ENCODE measurements at regions not wholly inside any gene's neighbourhood (a gene's known extent, or its start where the extent isn't known, plus 50 kb on each side); places are given as distances from the start of the nearest gene placed in this dataset.

DNA sequence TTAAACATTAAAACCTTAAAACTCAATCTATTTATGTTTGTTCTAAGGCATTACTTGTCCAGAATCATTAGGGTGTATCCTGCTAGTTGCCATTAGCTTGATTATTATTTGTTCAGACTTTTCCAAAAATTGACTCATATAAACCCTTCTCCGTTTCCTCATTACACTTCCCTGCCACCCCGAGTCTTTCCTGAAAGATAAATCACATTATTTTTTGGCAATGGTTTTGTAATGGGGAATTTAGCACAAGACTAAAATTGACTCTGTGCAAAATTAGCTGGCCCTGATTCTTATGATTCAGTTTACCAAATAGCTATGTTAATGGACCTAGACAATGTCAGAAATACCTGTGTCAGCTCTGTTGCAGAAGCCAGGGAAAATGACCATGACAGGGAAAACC, 112.2 kb upstream of the NT5C1B start:
- DNase-seq = no peak

DNA sequence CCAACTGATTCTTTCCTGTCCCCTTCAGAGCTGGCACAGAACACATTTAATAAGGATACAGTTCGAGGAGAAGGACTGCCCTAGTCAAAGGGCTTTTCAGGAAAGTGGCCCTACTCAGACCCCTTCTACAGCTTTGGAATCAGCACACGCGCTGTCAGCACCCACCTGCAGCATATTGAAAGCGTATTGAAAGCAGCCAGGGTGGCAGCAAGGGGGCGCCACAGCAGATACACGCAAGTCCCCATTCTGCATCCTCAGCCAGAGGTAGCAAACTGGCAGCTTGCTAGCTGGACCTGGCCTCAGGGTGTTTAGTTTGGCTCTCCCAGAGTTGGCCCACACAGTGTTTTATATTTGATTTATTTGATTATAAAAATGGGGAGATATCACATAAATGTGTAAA, 101.0 kb upstream of the NT5C1B start:
- no peak for DNase-seq

DNA sequence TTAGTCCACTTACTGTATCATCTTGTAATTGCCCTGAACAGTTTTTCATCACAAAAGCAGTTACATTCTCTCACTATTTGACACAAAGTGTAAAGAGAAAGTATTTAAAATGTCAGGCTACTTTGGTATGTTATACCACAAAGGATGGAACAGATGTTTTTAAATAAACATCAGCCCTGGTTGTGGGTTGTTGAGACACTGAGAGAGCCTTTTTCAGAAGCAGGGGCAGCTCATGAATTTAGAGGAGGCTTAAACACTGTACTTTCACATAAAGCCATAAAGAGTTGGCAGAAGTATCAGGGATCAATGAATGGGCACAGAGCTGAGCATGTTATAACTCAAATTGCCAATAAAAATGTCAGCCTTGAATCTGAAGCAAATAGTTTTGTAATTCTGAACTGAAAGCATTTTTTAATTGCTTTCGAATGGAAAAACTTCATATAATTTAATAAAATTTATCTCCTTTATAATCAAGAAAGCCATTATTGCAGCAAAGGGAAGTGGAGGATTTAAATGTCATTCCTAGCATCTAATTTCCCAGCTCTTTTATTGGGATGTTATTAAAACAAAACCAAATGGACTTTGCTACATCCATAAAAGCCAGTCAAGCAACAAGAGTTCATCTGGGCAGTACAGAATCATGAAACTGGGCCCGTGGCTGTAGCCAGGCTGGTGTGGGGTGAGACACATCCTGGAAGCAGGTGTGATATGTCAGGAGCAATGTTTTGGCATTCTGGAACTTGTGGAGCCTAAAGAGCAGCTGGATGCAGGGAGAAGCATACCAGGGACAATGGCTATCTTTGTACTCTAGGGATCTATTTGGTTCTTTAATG, 95.1 kb upstream of the NT5C1B start:
- DNase-seq = no peak

DNA sequence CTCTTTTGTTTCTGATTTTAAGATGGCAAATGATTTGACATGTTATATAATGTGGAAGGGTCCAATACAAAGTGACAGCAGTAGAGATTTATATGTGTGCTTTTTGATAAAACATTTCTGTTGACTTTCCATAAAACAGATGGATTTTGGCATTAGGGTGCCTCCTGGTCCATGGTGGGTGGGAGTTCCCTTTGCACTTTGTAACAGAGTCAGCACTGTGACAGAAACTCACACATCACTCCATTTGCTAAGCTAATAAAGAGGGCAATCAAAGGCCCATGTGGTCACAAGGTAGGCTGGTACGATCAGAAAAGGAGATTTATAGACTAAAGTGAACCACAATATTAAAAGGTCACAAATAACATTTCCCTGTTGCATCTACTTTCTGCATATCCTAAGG, 93.3 kb upstream of the NT5C1B start:
- no peak for DNase-seq

DNA sequence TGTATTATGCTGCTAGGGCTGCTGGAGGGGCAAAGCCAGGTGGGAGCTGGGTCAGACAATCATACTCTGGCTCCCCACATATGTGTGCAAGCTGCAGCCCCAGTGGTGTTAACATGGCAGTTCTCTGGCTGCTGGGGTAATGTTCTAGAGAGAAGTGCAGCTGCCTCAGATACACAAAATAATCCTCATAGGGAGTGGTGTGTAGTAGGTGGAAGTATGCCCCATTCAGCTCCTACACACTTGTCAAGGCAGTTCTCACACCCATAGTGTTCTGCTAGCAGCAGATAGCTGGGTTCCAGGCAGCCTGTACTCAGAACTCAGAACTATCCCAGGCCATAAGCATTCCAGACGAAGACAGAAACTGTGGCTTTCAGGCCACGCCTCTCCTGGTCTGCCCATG, 87.9 kb upstream of the NT5C1B start:
- DNase-seq = no peak

DNA sequence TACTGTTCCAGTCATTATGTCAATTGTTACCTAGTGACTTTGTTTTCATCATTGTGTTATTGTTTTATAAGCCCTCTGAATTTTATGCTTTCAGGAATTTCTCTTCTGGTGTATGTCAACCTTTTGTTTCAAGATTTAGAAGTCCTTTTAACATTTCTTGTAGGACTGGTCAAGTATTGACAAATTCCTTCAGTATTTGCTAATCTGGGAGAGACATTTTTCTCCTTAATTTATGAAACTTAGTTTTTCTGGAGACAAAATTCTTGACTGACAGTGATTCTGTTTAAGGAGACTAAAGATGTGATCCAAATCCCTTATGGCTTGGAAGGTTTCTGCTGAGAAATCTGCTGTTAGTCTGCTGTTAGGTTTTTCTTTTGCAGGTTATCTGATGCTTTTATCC, 84.9 kb upstream of the NT5C1B start:
- no peak for DNase-seq

DNA sequence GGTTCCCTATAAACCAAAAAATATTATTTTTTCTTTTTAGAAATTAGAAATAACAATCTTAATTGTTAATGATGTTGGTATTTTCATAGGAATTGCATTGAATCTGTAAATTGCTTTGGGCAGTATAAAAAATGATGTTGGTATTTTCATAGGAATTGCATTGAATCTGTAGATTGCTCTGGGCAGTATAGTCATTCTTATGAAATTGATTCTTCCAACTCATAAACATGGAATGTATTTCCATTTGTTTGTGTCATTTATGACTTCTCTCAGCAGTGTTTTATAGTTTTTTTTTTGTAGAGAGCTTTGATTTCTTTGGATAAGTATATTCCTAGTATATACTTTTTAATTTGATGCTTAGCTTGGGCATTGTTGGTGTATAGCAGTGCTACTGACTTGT, 82.0 kb upstream of the NT5C1B start:
- DNase-seq = no peak

DNA sequence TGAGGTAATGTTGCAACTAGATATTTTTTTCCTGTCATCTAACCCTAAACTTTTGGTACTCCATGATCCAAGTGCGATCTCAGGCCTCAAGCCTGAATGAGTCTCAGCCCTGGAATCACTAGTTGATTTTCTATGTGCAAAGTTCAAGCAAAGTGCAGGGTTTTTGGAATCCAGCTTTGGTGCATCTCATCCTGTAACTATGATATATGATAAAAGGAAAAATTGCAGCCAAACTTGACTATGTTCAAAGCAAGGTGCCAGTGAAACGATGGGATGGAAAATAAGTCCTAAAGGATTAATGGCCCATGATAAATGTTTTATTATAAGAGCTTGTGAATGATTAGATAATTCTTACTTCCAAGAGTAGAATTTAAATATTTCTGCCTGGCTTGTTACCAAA, 78.9 kb upstream of the NT5C1B start:
- DNase-seq = no peak

DNA sequence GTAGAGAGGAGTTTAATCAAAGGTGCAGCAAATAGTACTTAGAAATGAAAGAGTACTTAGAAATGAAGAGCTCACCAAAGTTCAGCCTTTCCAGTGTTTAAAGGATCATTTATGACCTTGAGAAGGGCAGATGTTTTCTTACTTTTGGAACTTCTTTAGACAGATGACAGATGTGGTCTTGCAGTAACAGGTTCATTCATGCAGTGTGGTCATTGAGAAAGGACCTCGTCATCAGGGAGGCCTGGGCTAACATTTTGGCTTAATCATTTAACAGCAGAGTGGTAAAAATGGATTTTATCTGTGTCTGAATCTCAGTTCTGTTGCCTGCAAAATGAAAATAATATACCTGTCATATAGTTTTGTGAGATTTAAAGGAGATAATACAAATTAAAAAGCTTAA, 75.1 kb upstream of the NT5C1B start:
- no peak for DNase-seq

DNA sequence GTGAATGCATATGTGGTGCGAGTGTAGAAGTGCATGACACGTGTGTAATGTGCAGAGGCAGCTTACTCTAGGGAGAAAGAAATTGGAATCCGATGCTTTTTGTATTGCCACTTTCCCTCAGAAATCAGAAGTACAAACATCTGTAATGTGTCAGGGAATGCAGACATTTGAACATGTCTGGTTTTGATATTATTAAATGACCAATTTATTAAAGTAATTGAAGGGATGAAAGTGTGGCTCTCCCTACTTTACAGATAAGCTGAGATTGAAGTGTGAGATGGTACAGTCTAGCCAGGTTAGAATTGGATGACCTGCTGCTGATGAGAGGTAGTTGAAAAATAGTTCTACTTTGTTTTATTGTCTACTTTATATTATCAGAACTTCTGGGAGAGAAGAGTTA, 74.5 kb upstream of the NT5C1B start:
- no peak for DNase-seq

DNA sequence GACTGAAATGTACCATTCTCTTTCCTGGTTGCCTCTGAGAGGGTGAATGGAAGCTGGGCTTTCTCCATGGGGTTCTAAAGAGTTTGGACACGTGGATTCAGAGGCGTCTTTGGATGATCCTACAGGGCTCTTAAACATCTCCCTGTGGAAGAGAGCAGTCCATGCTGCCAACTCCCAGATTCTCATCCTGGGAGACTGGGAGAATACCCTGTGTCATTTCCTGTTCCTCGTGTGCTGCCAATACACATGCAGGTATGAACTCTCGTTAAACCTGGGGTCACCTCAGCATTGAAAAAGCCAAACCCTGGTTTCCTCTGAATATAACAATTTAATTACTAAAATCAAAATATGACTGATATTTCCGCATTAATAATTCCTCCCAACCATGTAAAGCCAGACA, 73.3 kb upstream of the NT5C1B start:
- DNase-seq = no peak

DNA sequence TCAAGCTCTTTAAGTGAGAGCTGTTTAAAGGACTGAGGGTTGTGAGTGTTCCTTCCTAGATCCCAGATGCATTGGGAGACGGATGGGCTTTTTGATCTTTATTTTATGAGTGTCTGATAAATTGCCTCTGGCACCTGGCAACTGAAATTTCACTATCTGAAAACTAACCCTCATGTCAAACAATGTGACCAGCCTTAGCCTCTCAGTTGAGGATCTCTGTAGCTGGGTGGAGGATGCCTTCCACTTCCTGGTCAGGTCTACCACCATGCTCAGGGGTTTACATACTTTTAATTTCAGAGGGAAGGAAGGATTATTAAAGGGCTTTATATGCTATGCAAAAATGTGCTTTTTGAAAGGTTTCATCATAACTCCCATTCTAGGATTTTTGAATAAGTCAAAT, 70.5 kb upstream of the NT5C1B start:
- DNase-seq = no peak

DNA sequence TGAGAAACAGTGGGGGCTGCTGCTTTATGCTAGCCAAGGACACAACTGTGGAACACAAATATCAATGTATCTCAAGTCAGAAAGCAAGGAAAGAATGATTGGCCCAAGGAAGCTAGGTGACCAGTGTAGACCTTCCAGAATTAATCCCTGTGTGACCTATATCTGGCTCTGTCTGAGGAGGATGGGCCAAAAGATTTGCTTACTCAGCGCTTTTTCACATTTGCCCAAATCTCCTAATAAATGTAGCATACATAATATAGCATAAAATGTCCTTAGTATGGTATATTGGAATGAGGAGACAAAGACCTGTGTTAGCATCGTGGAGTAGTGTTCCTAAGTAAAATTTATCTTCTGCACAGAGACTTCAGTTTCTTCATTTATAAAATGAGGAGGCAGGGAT, 66.7 kb upstream of the NT5C1B start:
- DNase-seq = no peak

DNA sequence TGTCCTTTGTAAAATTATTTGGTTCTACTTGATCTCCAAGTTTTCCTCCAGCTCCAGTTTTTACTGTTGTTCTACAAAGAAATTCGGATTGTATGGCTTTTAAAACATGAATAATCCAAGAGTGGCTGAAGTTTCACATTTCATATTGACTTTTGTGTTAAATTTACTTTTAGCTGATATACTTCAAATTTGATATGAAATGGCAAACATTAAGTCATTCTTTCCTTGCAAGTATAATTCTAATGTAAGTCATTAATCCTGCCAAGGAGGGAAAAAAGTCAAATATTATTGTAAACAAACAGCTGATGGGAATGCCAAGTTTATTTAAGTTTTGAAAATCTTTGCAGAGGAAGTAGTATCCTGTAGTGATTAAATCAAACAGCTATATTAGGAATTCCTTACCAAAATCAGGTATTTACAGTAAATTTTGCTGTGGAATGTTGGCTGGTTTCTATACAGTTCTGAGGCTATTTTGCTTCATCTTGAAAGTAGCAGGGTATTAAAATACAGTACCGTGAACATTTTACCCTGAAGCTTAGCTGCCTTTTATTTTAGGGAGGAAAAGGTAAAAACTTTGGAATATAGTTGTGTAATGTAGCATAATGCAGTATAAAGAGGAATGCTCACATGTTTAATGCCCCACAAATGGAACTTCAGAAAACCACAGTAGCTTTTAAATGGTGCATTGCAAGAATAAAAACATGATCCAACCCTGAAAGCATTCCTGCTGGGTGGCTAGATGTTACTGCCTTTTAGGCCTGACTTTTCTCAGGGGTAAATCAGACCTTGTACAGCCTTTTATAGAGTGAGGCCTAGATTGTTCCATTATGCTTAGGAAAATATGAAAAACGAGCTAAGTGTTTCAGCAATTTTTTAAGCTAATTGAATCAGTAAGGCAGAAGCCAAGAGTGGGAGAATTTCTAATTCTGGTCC, 62.7 kb upstream of the NT5C1B start:
- DNase-seq = no peak

DNA sequence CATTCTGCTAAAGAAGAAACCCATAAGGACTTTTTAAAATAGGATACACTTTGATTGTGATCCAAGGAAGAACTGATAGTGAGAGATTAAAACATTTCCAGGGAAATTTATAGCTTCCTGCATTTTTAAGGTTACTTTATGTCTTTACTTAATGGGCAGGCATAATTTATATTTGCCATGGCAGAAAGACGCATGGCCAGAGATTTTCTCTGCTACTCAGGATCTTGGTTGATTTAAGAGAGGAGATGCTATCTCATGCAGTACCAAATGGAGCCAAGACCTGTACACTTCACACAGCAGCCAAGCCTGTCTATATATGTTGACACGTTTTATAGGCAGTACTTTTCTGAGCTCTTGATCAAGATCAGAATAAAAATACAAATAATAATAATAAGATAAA, 60.9 kb upstream of the NT5C1B start:
- DNase-seq = no peak

DNA sequence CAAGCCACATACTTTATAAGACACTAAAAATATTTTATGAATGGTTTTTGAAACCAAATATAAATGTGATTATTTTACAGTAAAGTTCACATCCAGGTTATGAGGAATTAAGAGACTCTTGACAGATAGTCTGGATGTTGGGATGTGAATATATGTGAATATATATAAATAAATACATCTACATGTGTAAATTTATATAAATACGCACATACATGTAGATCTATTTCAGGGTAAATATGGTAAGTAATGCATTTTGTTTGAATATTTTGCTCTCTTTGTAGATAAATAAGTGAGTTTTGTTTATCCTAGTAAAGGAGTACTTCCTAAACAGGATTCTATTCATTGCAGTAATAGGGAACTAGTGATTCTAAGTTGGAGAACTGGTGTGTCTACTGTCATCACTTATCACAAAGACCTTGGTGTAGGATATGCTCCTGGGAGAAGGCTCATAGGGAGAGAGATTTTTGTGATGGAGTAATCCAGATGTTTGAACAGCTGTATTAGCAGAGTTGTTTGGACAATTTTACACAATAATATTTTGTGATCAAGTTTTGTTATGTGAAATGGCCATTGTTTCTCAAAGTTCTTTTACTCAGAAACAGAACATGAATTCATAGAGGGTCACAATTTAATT, 60.2 kb upstream of the NT5C1B start:
- DNase-seq = no peak

DNA sequence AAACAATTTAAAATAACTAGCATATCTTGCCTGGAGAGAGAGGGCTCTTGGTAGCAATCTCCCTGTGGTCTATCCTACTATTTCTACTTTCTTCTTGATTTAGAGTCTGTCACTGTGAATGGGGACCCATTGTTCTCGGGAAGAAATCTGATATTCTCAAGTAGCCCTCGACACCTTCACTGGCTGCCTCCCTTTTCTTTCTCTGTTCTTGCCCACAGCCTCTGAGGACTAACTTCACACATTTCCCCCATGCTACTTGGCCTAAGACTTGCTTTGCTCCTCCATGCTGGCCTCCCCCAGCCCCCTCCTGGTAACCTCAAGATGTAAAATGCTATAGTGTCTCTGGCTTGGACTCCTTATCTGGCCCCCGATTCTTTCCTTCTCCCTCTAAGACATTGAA, 58.8 kb upstream of the NT5C1B start:
- DNase-seq = no peak

DNA sequence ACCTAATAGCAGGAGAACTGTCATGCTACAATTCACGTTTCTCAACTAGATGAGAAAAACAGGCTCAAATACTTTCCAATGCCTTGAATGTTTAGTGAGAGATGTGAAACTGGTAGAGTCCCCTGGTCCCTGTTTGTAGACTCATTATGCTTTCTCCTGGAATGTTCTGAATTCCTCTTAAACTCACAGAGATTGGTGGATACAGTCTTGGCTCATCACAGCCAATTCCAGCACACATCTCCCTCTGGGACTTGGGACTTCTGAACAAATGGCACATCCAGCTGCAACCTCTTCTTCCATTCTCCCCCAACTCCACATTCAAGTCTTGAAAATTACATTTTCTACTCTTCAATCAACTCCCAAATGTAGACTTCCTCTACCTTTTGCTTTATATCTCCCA, 58.4 kb upstream of the NT5C1B start:
- DNase-seq = no peak

DNA sequence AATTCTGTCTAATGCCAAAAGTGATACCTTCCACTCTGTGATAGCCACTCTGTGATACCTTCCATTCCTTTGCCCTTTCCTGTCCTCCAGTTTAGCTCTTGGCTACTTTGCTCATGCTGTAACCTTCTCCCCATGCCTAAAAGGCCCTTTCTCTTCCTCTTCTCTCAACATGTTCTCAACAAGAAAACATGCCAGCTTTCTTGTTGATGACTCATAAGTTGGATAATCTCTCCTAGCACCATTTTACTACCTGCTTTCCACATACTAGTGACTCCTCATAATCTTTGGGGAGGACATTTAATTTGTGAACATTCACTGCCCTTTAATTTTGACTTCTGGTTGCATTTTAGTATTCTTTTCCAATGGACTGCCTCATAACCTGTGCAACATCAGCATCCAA, 55.9 kb upstream of the NT5C1B start:
- DNase-seq = no peak

DNA sequence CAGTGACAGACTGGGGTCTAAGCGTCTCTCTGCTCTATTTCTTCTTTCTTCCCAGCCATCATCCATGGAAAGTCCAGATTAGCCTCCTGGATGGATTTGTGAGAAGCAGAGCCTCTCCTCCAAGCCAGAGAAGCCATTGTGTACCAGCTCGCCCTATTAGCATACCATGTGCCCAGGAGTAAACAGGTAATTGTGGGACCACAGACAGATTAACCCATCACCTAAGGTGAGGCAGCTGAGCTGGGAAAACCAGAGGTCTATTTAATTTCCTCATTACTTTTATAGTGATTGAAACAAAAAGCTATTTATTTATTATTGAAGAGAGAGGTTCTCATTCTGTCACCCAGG, 54.7 kb upstream of the NT5C1B start:
- no peak for DNase-seq

DNA sequence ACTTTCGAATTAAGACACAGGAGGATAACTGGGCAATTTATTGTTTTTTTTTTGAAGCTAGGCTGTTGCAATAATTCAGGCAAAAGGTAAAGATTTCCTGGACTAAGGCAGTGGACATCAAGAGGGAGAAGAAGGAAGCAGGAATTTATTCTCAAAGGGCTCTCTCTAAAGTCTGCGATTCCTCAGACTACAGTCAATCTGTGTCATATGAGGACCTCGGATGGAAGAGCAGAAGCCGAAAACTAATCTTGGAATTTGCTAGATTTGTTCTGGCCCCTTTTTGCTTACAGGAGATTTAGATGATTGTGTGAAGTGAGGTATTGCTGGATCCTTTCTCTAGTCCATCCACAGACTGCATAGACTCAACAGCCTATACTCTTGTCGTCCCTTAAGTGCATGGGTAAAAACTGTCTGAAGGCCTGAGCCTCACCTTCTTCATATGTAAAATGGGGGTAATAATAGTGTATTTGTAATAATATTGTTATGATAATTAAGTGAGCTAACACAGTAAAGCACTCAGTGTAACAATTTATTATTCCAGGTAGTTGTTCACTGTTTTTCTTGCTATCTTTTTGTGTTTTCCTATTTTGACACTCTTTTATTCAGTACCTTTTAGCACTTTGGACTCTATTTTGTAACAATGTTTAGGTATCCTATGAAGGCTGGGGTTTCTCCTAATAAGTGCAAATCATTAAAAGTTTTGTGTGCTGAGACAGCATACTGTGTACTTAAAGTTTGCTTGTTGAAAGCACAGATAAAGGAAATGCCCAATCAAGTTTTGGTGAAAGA, 54.2 kb upstream of the NT5C1B start:
- DNase-seq = no peak

DNA sequence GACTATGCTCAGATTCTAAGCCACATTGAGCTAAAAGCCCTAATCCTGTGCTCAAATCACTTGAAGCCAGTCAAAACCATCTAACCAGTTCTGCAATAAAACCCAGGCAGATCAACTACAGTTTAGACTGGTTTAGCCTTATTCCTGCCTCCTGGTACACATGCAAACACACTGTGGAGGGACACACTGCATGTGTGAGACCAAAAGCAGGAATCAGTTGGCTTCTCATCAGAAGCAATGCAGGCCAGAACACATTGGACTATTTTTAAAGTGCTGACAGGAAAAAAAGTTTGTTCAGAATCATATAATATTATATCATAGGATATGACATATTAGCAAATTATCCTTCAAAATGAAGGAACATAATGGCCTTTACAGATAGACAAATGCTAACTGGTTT, 52.5 kb upstream of the NT5C1B start:
- DNase-seq = no peak
